Transverse colon (tissue), 4 donors: ENCODE measurements at regions not wholly inside any gene's neighbourhood (a gene's known extent, or its start where the extent isn't known, plus 50 kb on each side); places are given as distances from the start of the nearest gene placed in this dataset.

Source experiments
- DNase-seq: peaks from one replicate; pipeline ENCODE4 v3.0.0-alpha.2; 2019
- H3K27ac ChIP-seq, 4 donors: fragments of 200-600 bp; sonication (generic); 2 replicates each; pipeline ENCODE4 v1.5.1; 2016 to 2018; ENCODE audit warnings: inconsistent platforms in 4 of 4
- H3K27me3 ChIP-seq: fragments of 200-600 bp; sonication (generic); 2 replicates; pipeline ENCODE4 v1.5.1; 2017; ENCODE audit warnings: inconsistent platforms
- H3K36me3 ChIP-seq, 4 donors: fragments of 200-600 bp; sonication (generic); 2 replicates each; pipeline ENCODE4 v1.5.1; 2017 to 2019; ENCODE audit warnings: inconsistent platforms in 4 of 4
- H3K4me1 ChIP-seq, 4 donors: fragments of 200-600 bp; sonication (generic); 2 replicates each; pipeline ENCODE4 v1.5.1; 2017 to 2020; ENCODE audit warnings: inconsistent platforms in 4 of 4
- H3K4me3 ChIP-seq, 4 donors: fragments of 200-600 bp; sonication (generic); 1 replicate in 1 of 4; 2 replicates in 3 of 4; pipeline versions ENCODE4 v1.5.1 to v1.6.1; 2017 to 2019; ENCODE audit warnings: inconsistent platforms in 4 of 4
- H3K9me3 ChIP-seq, 2 donors: fragments of 200-600 bp; sonication (generic); 2 replicates each; pipeline ENCODE4 v1.5.1; 2017 to 2019; ENCODE audit warnings: inconsistent platforms in 2 of 2
- EP300 ChIP-seq: sonication (generic); formaldehyde crosslinking; IDR thresholded peaks from one replicate; pipeline ENCODE4 v1.6.1; 2017; ENCODE audit warnings: antibody characterized with exemption, low read depth
- POLR2A ChIP-seq: fragments of 450-650 bp; IDR thresholded peaks from one replicate; pipeline ENCODE4 v1.6.1; 2016; ENCODE audit warnings: antibody characterized with exemption, mild to moderate bottlenecking, moderate library complexity
- POLR2AphosphoS5 ChIP-seq, 3 donors: sonication (generic); formaldehyde crosslinking; IDR thresholded peaks; one replicate each; pipeline ENCODE4 v1.6.1; 2016; ENCODE audit warnings: antibody characterized with exemption in 3 of 3
- WGBS, 2 donors: methylation state at CpG; one replicate each; pipeline ENCODE4 v1.1.5; 2018; ENCODE audit warnings: low coverage in 1 of 2; 5-methylcytosine and 5-hydroxymethylcytosine counted together
- in situ Hi-C, 4 donors: fragments of 200-750 bp; cut with MboI; loops; one replicate each; pipeline versions ENCODE4 v1.15.0 to v1.15.1; 2017; ENCODE audit warnings: low sequenced_read_pairs in 3 of 4, low pct_ligation_motif_present in 1 of 4, low pct_unique_long_range_greater_than_20kb in 1 of 4
- intact Hi-C: fragments of 100-400 bp; cut with DNase I; formaldehyde crosslinking; loops from one replicate; pipeline ENCODE4 v1.15.1; 2023; ENCODE audit warnings: low total_unique reads
- TF ChIP-seq, protein P1 (sequence below), 5 experiments: fragments of 200-600 bp in 3 of 5; fragments of 450-650 bp in 2 of 5; sonication (generic) in 3 of 5; IDR thresholded peaks; 1 replicate in 2 of 5; 2 replicates in 3 of 5; pipeline ENCODE4 v1.5.1; 2016 to 2017; ENCODE audit warnings: antibody characterized with exemption in 5 of 5, inconsistent platforms in 3 of 5, mild to moderate bottlenecking in 2 of 5, moderate library complexity in 1 of 5

DNA sequence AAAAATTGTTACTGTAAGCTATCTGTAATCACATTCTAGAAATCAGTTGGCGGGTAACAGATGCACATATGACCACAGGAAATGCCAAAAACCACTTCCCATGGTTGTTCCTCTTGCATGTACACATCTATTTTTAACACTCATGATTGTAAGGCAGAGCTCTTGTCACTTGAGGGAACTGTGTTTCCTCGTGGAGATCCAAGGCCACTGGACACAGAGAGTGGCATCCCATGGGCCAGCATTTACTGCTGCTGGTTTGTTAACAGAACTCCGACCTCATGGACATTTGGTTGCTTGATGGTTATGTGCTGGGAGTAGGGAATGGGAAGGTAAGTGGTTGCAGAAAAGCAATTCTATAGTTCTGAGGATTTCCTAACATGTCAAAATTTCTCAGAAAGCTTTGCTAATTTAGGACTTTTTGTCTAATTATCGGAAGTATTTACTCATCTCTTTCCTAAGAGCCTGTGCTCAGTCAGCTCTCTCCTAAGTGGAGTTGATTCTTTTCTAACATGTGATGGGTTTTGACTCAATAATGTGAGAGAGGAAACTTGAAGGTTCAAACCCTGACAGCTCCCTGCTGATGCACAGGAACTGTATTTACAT, 202.0 kb upstream of the NR3C1 start:
- DNase-seq: peak; percentile 14
- intact Hi-C loops (no loop called here), in situ Hi-C loops (no loop called here)
- TF ChIP-seq POLR2A: no peak
- TF ChIP-seq EP300: no peak
- no peak for TF ChIP-seq POLR2AphosphoS5 (IDR thresholded peaks at IDR 0.05)
- TF ChIP-seq, protein P1, sequence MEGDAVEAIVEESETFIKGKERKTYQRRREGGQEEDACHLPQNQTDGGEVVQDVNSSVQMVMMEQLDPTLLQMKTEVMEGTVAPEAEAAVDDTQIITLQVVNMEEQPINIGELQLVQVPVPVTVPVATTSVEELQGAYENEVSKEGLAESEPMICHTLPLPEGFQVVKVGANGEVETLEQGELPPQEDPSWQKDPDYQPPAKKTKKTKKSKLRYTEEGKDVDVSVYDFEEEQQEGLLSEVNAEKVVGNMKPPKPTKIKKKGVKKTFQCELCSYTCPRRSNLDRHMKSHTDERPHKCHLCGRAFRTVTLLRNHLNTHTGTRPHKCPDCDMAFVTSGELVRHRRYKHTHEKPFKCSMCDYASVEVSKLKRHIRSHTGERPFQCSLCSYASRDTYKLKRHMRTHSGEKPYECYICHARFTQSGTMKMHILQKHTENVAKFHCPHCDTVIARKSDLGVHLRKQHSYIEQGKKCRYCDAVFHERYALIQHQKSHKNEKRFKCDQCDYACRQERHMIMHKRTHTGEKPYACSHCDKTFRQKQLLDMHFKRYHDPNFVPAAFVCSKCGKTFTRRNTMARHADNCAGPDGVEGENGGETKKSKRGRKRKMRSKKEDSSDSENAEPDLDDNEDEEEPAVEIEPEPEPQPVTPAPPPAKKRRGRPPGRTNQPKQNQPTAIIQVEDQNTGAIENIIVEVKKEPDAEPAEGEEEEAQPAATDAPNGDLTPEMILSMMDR (IDR thresholded peaks at IDR 0.05): no peak
- WGBS, 2 donors: 45 to 70% methylated on average over 2 to 4 of the region's 4 CpGs
- Histone ChIP-seq H3K27ac (no peak overlapping the region), H3K4me1 (no peaks in the 10 kb centered on the region), H3K9me3 (no peaks in the 10 kb centered on the region), H3K36me3 (no peaks in the 10 kb centered on the region), H3K4me3 (no peak overlapping the region), H3K27me3 (no peaks in the 10 kb centered on the region)

DNA sequence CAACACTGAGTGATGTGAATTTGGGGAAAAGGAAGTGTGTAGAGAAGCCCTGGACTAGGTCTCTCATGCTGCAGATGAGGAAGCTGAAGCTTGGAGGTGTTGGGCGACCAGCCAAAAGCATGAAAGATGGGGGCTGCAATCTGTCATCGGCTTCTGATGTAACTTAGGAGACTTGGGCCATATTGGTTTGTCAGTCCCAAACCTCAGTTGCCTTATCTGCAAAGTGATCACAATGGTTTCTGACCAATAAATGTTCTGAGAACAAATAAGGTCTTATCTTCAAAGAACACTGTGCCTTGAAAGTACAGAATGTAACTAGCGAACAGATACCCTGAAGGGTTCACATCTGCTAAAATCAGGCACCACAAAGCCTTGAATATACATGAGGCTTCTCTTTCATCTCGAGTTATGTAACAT, 198.4 kb upstream of the NR3C1 start:
- intact Hi-C loops (no loop called here), in situ Hi-C loops (no loop called here)
- TF ChIP-seq POLR2A: no peak
- TF ChIP-seq, protein P1 (IDR thresholded peaks at IDR 0.05): no peak
- TF ChIP-seq EP300: no peak
- WGBS, 2 donors: 85% methylated on average over 4 of the region's 4 CpGs; no CpG with 5 or more reads in 1 of the 2 donors
- Histone ChIP-seq H3K27ac (no peak overlapping the region), H3K27me3 (no peaks in the 10 kb centered on the region), H3K4me1 (no peaks in the 10 kb centered on the region), H3K4me3 (no peak overlapping the region), H3K36me3 (no peaks in the 10 kb centered on the region), H3K9me3 (no peaks in the 10 kb centered on the region)
- peak; percentile 26 for DNase-seq

DNA sequence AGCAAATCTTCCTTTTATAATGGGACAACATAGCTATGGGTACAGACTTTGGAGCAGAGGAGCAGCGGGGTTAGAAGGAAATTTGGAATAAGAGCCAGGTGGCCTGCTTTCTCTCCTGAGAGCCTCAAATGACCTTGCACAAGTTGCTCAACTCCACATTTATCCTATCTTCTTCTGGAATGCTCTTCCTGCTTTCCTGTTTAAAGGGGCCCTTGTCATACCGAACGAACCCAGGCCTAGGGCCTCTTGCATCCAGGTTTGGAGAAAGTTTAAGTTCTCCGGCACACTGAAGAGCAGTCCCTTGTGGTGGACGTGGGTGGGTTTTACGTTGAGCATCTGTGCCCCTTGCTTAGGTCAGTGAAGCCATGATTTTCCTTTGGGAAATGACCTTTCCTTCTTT, 197.9 kb upstream of the NR3C1 start:
- in situ Hi-C loops: no loop called here
- intact Hi-C loops: no loop called here
- Histone ChIP-seq H3K4me1 (no peaks in the 10 kb centered on the region), H3K27ac (no peak overlapping the region), H3K9me3 (no peaks in the 10 kb centered on the region), H3K36me3 (no peaks in the 10 kb centered on the region), H3K27me3 (no peaks in the 10 kb centered on the region), H3K4me3 (no peak overlapping the region)
- DNase-seq: no peak
- 86 to 87% methylated on average over 4 to 5 of the region's 6 CpGs for WGBS, 2 donors
- TF ChIP-seq EP300 (no peak), POLR2AphosphoS5 (IDR thresholded peaks at IDR 0.05) (no peak)
- TF ChIP-seq, protein P1 (IDR thresholded peaks at IDR 0.05): no peak

DNA sequence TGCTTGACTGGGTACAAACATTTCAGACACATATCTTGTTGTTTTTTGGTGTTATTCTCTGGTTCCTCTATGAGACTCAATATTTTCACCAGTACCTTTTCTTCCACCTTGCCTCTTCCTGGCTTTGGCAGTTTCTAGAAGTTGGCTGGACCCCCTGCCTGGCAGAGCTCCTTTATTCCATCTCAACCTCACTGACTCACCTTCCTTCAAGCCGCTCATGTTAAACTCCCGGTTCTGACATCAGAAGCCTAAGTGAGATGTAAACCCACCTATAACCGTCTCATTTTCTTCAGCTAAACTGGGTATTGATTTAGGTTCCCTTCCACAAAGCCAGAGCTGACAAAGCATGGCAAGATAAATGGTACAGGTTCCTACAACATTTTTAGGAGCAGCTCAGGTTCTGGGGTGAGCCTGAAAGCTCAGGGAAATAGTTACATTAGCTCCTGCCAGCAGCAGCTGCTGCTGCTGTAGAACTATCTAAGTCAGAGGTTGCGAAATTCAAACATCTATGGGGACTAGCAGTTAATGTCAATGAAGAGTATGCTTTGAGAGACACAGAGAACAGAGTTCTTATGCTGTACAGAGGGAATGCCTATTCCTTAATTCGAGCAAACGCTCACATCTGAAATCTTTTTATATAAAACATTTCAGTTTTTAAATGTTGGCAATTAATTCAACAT, 197.1 kb upstream of the NR3C1 start:
- no peak for TF ChIP-seq POLR2AphosphoS5 (IDR thresholded peaks at IDR 0.05)
- TF ChIP-seq POLR2A: no peak
- TF ChIP-seq, protein P1 (IDR thresholded peaks at IDR 0.05): no peak
- TF ChIP-seq EP300: no peak
- H3K27ac ChIP-seq: no peak overlapping the region
- H3K27me3 ChIP-seq: no peaks in the 10 kb centered on the region
- no peak for DNase-seq
- in situ Hi-C loops: no loop called here
- intact Hi-C loops: no loop called here
- H3K4me1 ChIP-seq: no peaks in the 10 kb centered on the region
- H3K4me3 ChIP-seq: no peak overlapping the region
- 90 to 100% methylated on average over 4 to 6 of the region's 6 CpGs for WGBS, 2 donors
- no peaks in the 10 kb centered on the region for H3K9me3 ChIP-seq
- no peaks in the 10 kb centered on the region for H3K36me3 ChIP-seq
